Endothelial cell of umbilical vein (primary cell): ENCODE measurements at regions not wholly inside any gene's neighbourhood (a gene's known extent, or its start where the extent isn't known, plus 50 kb on each side); places are given as distances from the start of the nearest gene placed in this dataset.

ENCODE experiments used
- BruUV-seq: library from RNA; stranded (reverse); fragments of 400-500 nt; replicated peaks from 2 replicates; lab custom pipeline; 2021; lab: Mats Ljungman, UMichigan
- CTCF ChIA-PET: fragments of 300-600, 350-600 bp; sonication (Branson Sonifier 250); formaldehyde crosslinking; loops from one replicate; lab custom pipeline; 2021; ENCODE audit warnings: antibody characterized with exemption, inconsistent platforms; lab: Charles Lee
- POLR2A ChIA-PET: fragments of 300-600, 350-600 bp; sonication (Branson Sonifier 250); formaldehyde crosslinking; loops from one replicate; lab custom pipeline; 2021; ENCODE audit warnings: antibody characterized with exemption, inconsistent platforms; lab: Charles Lee
- DNase-seq: peaks from one replicate; pipeline ENCODE4 v3.0.0-alpha.2; 2011; ENCODE audit warnings: low read depth, low spot score
- FAIRE-seq: peaks from 2 replicates; lab custom pipeline; 2011; peaks lifted over from hg19 to GRCh38; lab: Jason Lieb, UNC
- H2AFZ ChIP-seq: 2 replicates; pipeline ENCODE4 v1.6.0; 2012; ENCODE audit warnings: low read depth, low read length, control low read depth, inconsistent platforms
- H3K27ac ChIP-seq: 2 replicates; pipeline ENCODE4 v1.5.1; 2011; ENCODE audit warnings: low read depth, mild to moderate bottlenecking, control low read depth, low read length, moderate library complexity; ENCODE audit not compliant: insufficient read depth
- H3K27me3 ChIP-seq, 2 experiments: 2 replicates each; pipeline versions ENCODE4 v1.6.0 to v1.6.1; 2011; ENCODE audit warnings: low read length in 2 of 2, mixed read lengths in 1 of 2; ENCODE audit not compliant: control insufficient read depth in 2 of 2, insufficient read depth in 2 of 2
- H3K36me3 ChIP-seq, 2 experiments: 2 replicates in 1 of 2; 3 replicates in 1 of 2; pipeline ENCODE4 v1.5.1; 2011; ENCODE audit warnings: low read length in 2 of 2, mild to moderate bottlenecking in 1 of 2, moderate library complexity in 1 of 2; ENCODE audit not compliant: control insufficient read depth in 2 of 2, insufficient read depth in 2 of 2; ENCODE audit errors: extremely low read depth in 1 of 2
- H3K4me1 ChIP-seq: 3 replicates; pipeline ENCODE4 v1.5.1; 2011; ENCODE audit warnings: mild to moderate bottlenecking, low read length; ENCODE audit not compliant: control insufficient read depth, insufficient read depth; ENCODE audit errors: extremely low read depth
- H3K4me2 ChIP-seq: 2 replicates; pipeline ENCODE4 v1.6.1; 2011; ENCODE audit warnings: low read length, control low read depth, mixed read lengths; ENCODE audit not compliant: insufficient read depth
- H3K4me3 ChIP-seq, 3 experiments: fragments of 200-600 bp in 1 of 3; sonication (generic), shearing (Covaris generic) in 1 of 3; replicated peaks in 1 of 3; 2 replicates each; pipeline ENCODE4 v1.5.1; 2011 to 2016; ENCODE audit warnings: control low read depth in 3 of 3, low read length in 3 of 3, mild to moderate bottlenecking in 2 of 3, inconsistent platforms in 1 of 3, low read depth in 1 of 3, moderate library complexity in 1 of 3; ENCODE audit not compliant: insufficient read depth in 1 of 3
- H3K79me2 ChIP-seq: 2 replicates; pipeline ENCODE4 v1.6.0; 2012; ENCODE audit warnings: low read length, inconsistent platforms; ENCODE audit not compliant: control insufficient read depth, insufficient read depth
- H3K9ac ChIP-seq: replicated peaks from 2 replicates; pipeline ENCODE3; 2011; ENCODE audit warnings: low read length, control low read depth; ENCODE audit not compliant: insufficient read depth; ENCODE audit errors: extremely low read depth
- H3K9me1 ChIP-seq: replicated peaks from 3 replicates; pipeline ENCODE4 v1.6.0; 2011; ENCODE audit warnings: mild to moderate bottlenecking, low read length; ENCODE audit not compliant: control insufficient read depth, insufficient read depth; ENCODE audit errors: extremely low read depth
- H3K9me3 ChIP-seq: replicated peaks from 2 replicates; pipeline ENCODE4 v1.5.1; 2012; ENCODE audit warnings: low read length, inconsistent platforms; ENCODE audit not compliant: control insufficient read depth, insufficient read depth
- H4K20me1 ChIP-seq: replicated peaks from 2 replicates; pipeline ENCODE3; 2011; ENCODE audit warnings: mild to moderate bottlenecking, low read length; ENCODE audit not compliant: control insufficient read depth, insufficient read depth; ENCODE audit errors: extremely low read depth
- CTCF ChIP-seq, 2 donors: IDR thresholded peaks; 1 replicate in 1 of 2; 2 replicates in 1 of 2; pipeline ENCODE4 v1.5.1; 2011; ENCODE audit warnings: low read length in 2 of 2, mild to moderate bottlenecking in 2 of 2, moderate library complexity in 2 of 2, control low read depth in 1 of 2, inconsistent platforms in 1 of 2, low read depth in 1 of 2; ENCODE audit not compliant: insufficient read depth in 1 of 2; ENCODE audit errors: extremely low read depth in 1 of 2
- EZH2 ChIP-seq: IDR thresholded peaks from 2 replicates; pipeline ENCODE4 v1.6.1; 2012; ENCODE audit warnings: borderline replicate concordance, low read depth, mild to moderate bottlenecking, moderate library complexity, low read length, inconsistent platforms; ENCODE audit not compliant: severe bottlenecking
- FOS ChIP-seq: IDR thresholded peaks from 2 replicates; pipeline ENCODE4 v1.6.1; 2011; ENCODE audit warnings: mild to moderate bottlenecking, low read length, moderate library complexity, borderline replicate concordance; ENCODE audit not compliant: insufficient read depth
- GATA2 ChIP-seq: IDR thresholded peaks from 2 replicates; pipeline ENCODE4 v1.7.0; 2011; ENCODE audit warnings: low read depth, mild to moderate bottlenecking, moderate library complexity, mixed read lengths, low read length; ENCODE audit not compliant: insufficient read length, insufficient read depth
- JUN ChIP-seq: IDR thresholded peaks from 2 replicates; pipeline ENCODE4 v1.6.1; 2011; ENCODE audit warnings: borderline replicate concordance, low read depth; ENCODE audit not compliant: insufficient read length, insufficient read depth
- MAX ChIP-seq: IDR thresholded peaks from 2 replicates; pipeline ENCODE4 v1.6.1; 2011; ENCODE audit not compliant: insufficient read depth, insufficient read length
- MYC ChIP-seq: IDR thresholded peaks from one replicate; pipeline ENCODE4 v1.6.1; 2011; ENCODE audit warnings: mild to moderate bottlenecking, low read depth, low read length
- POLR2A ChIP-seq: IDR thresholded peaks from 2 replicates; pipeline ENCODE4 v1.6.1; 2012; ENCODE audit warnings: low read depth, mild to moderate bottlenecking, control low read depth, low read length
- POLR2AphosphoS5 ChIP-seq: IDR thresholded peaks from 2 replicates; pipeline ENCODE4 v1.6.1; 2012; ENCODE audit warnings: low read depth, mild to moderate bottlenecking, control low read depth, low read length, moderate library complexity; ENCODE audit not compliant: insufficient read depth
- dilution Hi-C: fragments of 300-500 bp; cut with MboI; formaldehyde crosslinking; loops from one replicate; pipeline ENCODE4 v1.15.0; 2019; ENCODE audit warnings: low sequenced_read_pairs; ENCODE audit not compliant: extremely low pct_ligation_motif_present
- intact Hi-C: fragments of 100-400 bp; cut with micrococcal nuclease; formaldehyde crosslinking; loops from one replicate; pipeline ENCODE4 v1.10.0; 2022

GRCh38 chr22:48633996-48634836 is 1193.5 kb downstream of the BRD1 start:
- FAIRE-seq (no peak), DNase-seq (no peak)
- H3K9ac ChIP-seq = no peak overlapping the region
- peaks cover 6% of the 10 kb centered on the region for H3K9me3 ChIP-seq
- no peaks in the 10 kb centered on the region for H3K4me1 ChIP-seq
- no peak overlapping the region for H3K4me2 ChIP-seq
- no peaks in the 10 kb centered on the region for H4K20me1 ChIP-seq
- TF ChIP-seq FOS = no peak
- no peak for TF ChIP-seq POLR2AphosphoS5
- no peak for TF ChIP-seq CTCF (IDR thresholded peaks at IDR 0.05; ENCODE audit: extremely low read depth in 1 of 2, insufficient read depth in 1 of 2, low read depth in 1 of 2, low read length in 2 of 2)
- no peak for TF ChIP-seq EZH2
- TF ChIP-seq JUN = no peak
- TF ChIP-seq GATA2 = no peak
- TF ChIP-seq MAX = no peak
- TF ChIP-seq MYC = no peak
- no peak for TF ChIP-seq POLR2A
- no peak overlapping the region for H2AFZ ChIP-seq
- intact Hi-C loops (no loop called here), dilution Hi-C loops (no loop called here)
- H3K27ac ChIP-seq = no peak overlapping the region
- POLR2A ChIA-PET = no interaction called here
- H3K79me2 ChIP-seq = no peaks in the 10 kb centered on the region
- H3K27me3 ChIP-seq = no peaks in the 10 kb centered on the region
- H3K4me3 ChIP-seq = no peak overlapping the region
- CTCF ChIA-PET = no interaction called here
- H3K36me3 ChIP-seq = no peaks in the 10 kb centered on the region
- BruUV-seq = no TSS peak
- no peaks in the 10 kb centered on the region for H3K9me1 ChIP-seq
